ENCODE measurements at regions not wholly inside any gene's neighbourhood (a gene's known extent, or its start where the extent isn't known, plus 50 kb on each side); places are given as distances from the start of the nearest gene placed in this dataset.
A peak's percentile ranks its signal among the peaks of the same experiment; 100 is the strongest.

DNA sequence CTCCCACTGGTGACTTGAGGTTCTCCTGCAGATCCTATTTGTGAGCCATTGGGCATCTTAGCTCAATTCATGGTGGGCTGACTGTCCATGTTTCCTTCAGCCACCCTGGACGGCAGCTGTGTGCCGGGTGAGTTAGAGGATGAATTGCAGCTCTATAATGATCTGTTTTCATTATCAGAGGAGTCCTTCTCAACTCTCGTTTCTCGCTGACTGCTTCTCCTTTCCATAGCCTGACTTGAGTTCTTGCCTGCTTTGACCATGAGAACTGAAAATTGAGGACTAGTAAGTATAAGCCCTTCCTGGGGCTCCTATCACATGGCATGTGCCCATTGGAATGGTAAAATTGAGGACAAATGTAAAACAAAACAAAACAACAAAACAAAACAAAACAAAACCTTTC lies 121.8 kb downstream of the CDC42EP3 start:
- DNase-seq: no peak

DNA sequence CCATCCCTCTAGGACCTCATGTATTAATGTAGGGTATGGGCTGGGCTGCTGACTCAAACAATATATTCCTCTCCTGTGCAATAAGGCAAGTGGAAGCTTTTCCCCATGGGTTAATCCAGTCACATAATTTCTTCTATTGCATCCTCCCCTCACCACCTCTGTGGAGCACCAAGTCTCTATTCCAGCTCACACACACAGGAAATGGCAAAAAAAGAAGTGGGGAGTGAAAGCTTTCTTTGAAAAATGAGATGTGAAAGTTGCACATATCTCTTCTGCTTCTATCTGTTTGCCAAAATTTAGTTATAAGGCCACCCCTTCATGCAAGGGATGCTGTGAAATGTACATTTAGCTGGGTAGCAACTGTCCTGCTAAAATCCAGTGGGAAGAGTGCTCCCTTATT lies 121.3 kb downstream of the CDC42EP3 start:
- DNase-seq: no peak

DNA sequence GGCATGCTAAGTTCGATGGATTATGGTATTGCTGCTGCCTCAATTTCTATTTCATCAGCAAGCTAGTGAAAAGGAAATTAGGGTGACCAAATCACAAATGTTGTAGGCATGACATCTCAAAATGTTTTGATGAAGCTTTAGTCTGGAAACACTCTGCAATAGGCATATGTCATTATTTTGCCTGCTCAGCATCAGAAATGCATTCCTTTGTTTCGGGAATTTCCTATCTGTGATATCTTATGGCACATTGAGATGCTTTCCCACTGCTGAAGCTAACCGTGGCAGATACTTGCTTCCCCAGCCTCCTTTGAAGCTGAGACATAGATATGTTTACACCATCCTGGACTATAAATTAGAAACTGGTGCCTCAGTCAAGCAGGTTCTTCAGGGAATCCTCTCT lies 119.7 kb downstream of the CDC42EP3 start:
- DNase-seq: no peak

DNA sequence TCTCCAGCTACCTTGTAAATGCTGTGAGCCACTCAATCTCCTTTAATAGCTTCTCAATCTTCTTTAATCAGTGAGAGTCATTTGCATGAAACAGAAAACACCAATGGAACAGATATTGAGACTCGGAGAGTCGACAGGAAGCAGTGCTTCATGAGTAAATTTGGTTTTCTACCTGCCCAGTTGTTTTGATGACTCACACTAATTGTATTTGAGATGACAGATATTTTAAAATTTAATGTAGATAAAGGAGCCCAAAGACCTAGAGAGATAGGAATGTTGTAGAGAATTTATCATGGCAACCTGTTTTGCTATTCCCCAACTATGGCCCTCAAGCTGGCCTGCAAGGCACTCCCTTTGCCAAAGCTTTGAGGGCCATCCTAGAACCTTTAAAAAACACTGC lies 119.1 kb downstream of the CDC42EP3 start:
- no peak for DNase-seq

DNA sequence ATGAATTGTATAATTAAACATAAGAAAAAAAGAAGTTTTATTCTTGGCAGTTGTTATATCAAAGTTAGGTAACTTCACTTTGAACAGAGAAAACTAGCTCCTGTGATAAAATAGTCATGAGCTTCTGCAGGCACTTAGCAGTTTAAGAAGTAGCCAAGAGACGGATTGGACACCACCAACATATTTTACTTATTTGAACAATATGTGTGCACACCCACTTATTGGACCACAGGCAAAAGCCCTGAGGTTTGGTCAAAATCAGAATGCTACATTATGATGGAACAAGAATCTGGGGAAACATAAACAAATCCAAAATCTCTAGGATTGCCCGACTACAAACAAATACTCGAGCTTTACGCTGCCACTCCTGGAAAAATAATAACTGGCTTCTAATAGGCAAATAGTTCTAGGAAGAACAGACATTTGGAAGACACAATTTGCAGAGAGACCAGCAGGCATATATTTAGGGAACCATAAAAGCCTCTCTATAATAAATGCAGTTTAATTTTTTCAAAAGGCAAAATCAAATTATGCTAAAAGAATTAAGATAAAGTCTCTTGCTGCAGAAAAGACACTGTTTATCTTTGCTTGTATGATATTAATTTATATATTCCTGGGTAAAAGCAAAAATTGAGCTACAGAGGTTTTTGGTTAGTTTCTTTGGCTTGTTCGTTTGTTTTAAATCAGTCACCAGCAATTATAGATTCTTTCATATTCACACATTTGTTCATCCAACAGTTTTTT lies 117.9 kb downstream of the CDC42EP3 start:
- DNase-seq: no peak

- DNase-seq: no peak
Measured at GRCh38 chr2:37554155-37554510, 117.3 kb downstream of the CDC42EP3 start.

GRCh38 chr2:37554687-37555086 lies 116.8 kb downstream of the CDC42EP3 start:
- no peak for DNase-seq

DNA sequence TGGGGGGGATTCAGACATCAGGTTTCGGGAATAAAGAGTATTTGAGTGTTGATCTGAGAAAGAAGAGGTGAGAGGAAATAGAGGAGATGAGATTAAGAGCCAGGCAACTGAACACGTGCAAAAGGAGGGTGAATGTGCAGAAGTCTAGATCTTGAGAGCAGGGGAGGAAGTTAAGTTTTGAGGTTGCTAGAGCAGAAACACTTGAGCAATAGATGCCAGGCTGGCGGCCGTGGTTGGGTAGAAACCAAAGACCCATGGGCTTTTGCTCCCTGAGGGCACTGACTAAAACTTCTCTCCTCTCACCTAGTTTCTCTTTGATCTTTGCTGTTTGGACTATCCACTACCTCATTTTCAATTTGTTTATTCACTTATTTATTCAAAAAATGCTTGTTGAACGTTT lies 116.0 kb downstream of the CDC42EP3 start:
- no peak for DNase-seq

DNA sequence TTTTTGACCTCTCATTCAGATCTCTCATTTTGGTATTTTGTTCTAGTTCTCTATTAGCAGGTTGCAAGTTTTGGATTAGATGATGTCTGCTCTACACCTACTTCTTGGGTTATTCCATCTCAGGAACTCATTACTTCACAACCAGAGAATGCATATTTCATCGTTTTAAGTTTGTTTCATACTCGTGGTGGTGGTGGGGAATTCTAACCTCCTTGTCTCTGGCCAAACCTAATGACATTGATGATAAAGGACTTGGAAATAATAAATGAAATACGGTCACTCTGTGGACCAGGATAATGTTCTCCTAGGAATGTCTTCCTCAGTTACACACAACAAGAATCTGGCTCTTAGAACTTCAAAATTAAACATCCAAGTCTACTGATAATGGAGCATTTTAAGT lies 115.2 kb downstream of the CDC42EP3 start:
- DNase-seq: no peak

DNA sequence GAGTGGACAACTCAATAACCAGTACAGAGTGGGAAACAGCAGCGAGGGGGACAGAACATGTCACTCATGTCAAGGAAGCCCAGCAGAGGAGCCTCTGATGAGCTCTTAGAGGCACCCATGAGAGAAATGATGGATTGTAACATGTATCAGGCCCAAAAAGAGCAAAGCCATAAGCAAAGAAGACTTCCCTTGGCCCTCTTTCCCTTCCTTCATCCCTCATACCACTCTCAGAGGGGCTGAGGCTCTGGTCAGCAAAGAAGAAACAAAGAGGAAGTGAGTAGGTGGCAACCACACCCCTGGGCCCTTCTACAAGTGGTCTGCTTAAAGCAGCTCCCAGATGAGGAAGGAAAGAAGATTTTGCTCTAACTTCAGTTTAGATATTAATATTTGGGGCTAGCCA lies 112.8 kb downstream of the CDC42EP3 start:
- DNase-seq: no peak

- DNase-seq: no peak
Measured at GRCh38 chr2:37560241-37560848, 111.1 kb downstream of the CDC42EP3 start.

DNA sequence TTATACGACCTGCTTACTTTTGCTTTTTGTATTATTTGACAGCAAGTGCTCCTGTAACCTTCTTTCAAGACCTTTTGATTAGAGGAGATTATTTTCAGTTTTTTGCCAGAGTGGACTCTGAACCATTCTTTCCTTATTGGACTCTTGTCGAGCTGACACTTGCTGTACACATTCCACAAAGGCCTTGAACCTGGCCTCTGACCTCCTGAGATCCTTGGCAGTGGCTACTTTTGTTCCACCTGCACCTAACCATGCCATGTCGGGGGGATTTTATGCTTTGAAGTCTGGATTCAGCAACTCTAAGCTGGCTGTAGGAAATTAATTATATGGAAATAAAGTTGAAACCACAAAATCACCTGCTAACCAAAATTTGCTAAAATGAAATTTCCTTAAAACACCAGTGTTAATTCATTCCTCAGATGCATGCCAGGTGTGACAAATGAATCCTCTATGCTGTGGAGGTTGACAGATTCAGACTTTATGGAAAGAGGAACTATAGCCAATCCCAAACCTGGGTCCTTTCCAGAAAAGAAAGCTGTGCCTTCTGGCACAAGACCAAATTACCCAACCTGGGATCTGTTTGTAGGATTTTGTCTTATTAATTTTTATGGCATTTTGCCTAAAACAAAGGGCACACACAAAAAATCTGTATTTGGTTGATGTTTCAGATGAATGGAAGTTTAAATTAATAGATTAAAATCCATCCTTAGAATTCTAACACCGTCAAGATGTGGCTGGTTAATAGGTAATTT lies 110.4 kb downstream of the CDC42EP3 start:
- no peak for DNase-seq

DNA sequence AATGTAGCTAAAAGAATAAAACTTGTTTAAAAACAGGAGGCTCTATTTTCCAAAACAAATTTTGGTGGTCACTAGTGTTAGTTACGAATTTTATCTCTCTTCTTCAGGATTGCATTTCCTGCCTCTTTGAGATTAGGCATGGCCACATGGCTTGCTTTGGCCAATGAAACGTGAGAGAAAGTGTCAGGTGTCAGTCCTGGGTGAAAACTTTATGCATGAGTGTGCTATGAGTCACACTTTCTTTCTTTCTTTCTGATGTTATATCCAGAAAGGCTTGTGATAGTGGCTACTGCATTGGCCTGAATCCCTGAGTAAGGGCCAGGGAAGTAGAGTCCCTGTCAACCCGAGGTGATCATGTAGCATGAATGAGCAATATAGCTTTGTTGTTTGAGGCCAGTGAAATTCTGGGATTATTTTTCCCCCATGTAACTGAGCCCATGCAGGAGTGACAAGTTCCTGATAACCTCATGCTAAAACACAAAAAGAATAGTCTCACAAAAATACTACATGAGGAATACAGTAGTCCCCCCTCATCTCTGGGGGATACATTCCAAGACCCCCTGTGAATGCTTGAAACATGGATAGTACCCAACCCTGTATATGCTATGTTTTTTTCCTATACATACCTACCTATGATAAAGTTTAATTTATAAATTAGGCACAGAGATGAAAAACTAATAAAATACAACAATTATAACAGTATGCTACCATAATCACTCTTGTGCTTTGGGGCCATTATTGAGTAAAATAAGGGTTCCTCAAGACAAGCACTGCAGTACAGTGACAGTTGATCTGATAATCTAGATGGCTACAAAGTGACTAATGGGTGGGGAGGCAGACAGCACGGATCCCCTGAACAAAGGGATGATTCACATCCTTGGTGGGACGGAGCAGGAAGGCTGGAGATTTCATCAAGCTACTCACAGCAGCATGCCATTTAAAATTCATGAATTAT lies 109.5 kb downstream of the CDC42EP3 start:
- DNase-seq: peak; percentile 77

- no peak for DNase-seq
Measured at GRCh38 chr2:37563375-37564015, 107.9 kb downstream of the CDC42EP3 start.

DNA sequence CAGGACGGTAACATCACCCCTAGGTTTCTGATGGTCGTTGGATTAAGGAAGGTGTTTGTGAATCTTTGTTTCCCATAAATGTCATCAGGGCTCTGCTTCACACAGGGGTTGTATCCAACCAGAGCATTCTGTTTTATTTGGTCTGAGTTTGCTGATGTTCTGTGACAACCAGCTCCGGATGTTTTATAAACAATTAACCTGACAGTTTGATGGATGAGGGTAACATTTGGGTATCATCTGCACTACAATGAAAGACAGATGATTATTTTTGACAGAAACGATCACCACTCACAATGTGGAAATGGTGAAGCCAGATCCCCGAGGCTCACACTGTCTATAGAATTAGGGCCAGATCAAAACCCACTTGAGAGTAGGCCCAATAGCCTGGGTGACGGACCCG lies 107.1 kb downstream of the CDC42EP3 start:
- DNase-seq: no peak

DNA sequence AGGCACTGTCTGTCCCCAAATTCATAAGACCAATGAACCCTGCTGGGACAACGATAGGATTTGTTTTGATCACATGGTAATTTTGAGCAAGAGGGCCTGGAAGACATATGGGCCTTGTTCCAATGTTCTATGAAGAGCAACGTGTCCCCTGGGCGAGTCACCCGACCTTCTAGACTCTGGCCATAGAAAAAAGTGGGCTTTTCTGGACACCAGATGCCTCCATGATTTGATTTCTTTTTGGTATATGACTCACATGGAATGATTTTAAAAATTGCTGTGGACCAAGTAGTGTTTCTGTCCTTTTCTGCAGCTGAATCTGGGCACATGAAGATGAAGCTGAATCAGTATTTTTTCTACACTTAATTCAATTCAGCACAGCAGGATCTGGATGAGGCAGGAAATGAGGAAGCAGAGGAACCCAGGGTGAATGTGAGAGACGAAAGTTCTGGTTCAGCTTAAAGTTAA lies 104.9 kb downstream of the CDC42EP3 start:
- DNase-seq: peak; percentile 26

DNA sequence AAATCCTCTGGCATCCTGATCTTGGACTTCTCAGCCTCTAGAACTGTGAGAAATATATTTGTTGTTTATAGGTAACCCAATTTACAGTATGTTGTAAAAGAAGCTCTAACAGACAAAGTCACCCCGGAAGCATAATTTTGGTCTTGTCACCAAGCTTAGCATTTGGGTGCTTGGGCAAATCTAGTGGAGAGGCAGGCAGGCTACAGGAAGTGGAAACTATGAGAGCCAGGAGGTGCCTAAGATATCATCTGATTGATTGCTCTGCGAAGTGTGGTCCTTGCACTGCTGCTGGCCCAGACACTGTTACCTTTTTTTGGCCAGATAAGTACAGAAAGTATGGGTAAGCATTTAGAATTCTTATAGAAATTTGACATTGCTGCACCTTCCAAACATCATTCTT lies 102.9 kb downstream of the CDC42EP3 start:
- DNase-seq: no peak

DNA sequence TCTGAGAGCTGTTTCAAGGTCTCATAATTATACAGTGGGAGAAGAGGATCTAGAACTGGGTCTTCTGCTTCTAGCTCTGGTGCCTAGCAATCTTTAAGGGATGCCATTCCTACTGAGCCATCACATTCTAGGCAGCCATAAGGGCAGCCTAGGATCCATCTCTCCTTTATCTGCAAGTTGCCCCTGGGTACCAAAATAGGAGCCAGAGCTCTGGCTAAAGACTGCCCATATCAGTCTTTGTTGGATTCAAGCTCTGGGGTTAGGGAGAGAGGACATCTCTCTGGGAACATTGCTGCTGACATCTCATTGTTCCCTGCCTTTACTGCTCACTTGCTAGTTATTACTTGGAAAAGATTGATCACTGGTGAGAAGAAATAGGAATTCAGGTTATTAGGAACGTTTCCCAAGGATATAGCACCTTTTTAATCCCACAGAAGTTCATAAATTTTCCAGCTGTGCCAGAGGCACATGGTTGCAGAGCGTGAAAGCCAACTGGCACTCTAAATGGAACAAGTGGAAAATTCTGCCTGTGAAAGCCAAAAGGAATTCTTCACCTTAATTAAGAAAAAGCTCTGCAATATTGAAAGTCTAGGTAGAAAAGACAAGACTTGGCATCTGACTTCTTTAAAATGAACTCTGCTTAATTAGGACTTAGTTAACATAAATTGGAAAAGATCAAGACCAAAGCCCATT lies 102.2 kb downstream of the CDC42EP3 start:
- DNase-seq: no peak

DNA sequence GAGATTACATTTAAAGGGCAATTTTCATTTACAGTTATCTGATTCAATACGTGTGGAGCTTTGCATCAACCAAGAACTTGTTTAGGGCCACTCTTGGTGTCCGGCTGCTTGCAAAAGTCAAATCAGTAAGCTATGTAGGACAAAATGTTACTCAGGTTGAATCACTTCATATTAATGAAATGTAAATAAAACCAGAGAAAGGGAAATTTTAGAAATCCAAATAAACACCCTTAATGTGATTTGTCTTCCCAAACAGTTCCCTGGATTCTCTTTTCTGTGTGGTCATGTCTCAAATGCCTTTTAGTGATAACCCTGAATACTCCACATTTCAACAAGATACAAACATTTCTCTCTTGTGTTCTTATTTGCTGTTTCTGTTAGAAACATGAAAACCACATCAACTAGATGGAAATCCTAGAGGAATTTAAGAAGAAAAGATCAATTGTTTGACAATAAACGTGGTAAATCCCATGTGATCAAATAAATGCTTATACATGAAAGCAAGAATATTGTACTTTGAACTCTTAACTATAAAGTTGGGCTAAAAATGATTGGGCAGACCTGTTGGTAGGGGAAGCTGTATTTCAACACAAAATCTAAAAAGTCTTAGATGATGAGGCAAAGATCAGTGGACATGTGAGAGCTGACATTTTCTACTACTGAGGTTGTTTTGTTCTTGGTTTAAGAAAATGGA lies 101.3 kb downstream of the CDC42EP3 start:
- no peak for DNase-seq

DNA sequence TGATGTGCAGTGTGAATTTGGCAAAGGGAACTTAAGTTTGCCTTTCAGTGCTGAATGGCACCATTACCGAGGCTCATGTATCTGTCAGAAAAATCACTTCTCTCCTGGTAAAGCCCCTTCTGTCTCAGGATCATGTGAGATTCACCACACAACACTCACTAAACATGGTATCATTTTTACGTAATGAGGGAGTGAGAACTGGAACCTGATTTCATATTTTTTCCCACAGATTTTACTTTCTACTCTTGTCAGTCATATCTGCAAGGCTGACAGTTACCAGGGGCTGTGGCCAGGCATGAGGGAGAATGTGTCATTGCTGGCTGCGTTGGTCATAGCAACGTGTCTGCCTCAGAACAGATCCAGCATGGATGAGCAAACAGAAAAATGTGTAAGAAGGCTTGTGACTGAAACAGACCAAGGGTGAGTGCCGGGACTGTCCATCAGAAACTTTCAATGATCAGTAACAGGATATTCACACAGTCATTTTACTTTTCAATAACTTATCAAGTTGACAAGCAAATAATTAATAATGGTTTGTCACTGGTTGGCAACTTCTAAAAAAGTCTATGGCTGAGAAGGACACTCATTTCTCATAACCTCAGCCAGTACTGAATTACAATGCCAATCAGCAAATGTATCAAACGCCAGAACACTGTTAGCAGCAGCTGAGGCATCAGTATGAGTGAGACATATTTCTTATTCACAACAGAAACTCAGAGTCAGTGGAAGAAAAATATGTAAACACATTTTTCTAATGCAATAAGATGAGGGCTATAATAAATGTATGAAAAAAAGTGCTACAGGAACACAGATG lies 100.5 kb downstream of the CDC42EP3 start:
- no peak for DNase-seq
